Left lung (tissue), 4 donors: ENCODE measurements at regions not wholly inside any gene's neighbourhood (a gene's known extent, or its start where the extent isn't known, plus 50 kb on each side); places are given as distances from the start of the nearest gene placed in this dataset.
"Not testable (repeated sequence)": the region's sequence is repeated elsewhere in the genome, so short reads cannot be mapped to it uniquely, and the experiment has no call there.

ENCODE experiments used
- ATAC-seq: fragments of 200-7000 bp; cut with Tn5 transposase; one replicate; pipeline ENCODE4 v1.9.1; 2020; ENCODE audit warnings: moderate library complexity
- DNase-seq, 4 donors: peaks; one replicate each; pipeline ENCODE4 v3.0.0-alpha.2; 2013 to 2020
- H3K27ac ChIP-seq, 2 donors: fragments of 200-600 bp; sonication (generic) in 1 of 2; one replicate each; pipeline versions ENCODE4 v1.5.0 to v1.8.0; 2020 to 2021
- H3K27me3 ChIP-seq, 2 donors: fragments of 200-600 bp; sonication (generic) in 1 of 2; one replicate each; pipeline versions ENCODE4 v1.5.0 to v1.8.0; 2020 to 2021
- H3K36me3 ChIP-seq, 2 donors: fragments of 200-600 bp; sonication (generic) in 1 of 2; one replicate each; pipeline versions ENCODE4 v1.5.0 to v1.8.0; 2020 to 2021
- H3K4me1 ChIP-seq, 2 donors: fragments of 200-600 bp; one replicate each; pipeline ENCODE4 v1.8.0; 2021
- H3K4me3 ChIP-seq, 2 donors: fragments of 200-600 bp; sonication (generic) in 1 of 2; one replicate each; pipeline versions ENCODE4 v1.5.0 to v1.8.0; 2020 to 2021; ENCODE audit warnings: mild to moderate bottlenecking in 1 of 2
- H3K9me3 ChIP-seq, 2 donors: fragments of 200-600 bp; sonication (generic) in 1 of 2; one replicate each; pipeline versions ENCODE4 v1.5.0 to v1.8.0; 2020 to 2021
- CTCF ChIP-seq, 2 donors: fragments of 200-600 bp; sonication (generic) in 1 of 2; IDR thresholded peaks; one replicate each; pipeline versions ENCODE4 v1.5.0 to v1.8.0; 2021; ENCODE audit warnings: antibody characterized with exemption in 2 of 2
- intact Hi-C, 2 donors: fragments of 100-400 bp; cut with DNase I; formaldehyde crosslinking; loops; one replicate each; pipeline versions ENCODE4 v1.11.2 to v1.14.2; 2022
- donor health status: DM: no; HTN: yes; CAD: no.
- donor health status: DM: no; HTN: no; CAD: no.

GRCh38 chr6:165769401-165769800, 106.4 kb upstream of the PDE10A start:
- Histone ChIP-seq H3K36me3 (no peaks in the 10 kb centered on the region), H3K4me3 (no peak overlapping the region)
- no peak for DNase-seq

GRCh38 chr6:165768961-165769360, 105.9 kb upstream of the PDE10A start:
- ATAC-seq, result no peak
- Histone ChIP-seq H3K4me1 (peaks cover 5 to 17% of the 10 kb centered on the region in 2 donors), H3K4me3 (no peak overlapping the region), H3K27me3 (no peaks in the 10 kb centered on the region), H3K27ac (no peak overlapping the region), H3K9me3 (no peaks in the 10 kb centered on the region), H3K36me3 (no peaks in the 10 kb centered on the region)
- intact Hi-C loops, result no loop called here
- TF ChIP-seq CTCF (IDR thresholded peaks at IDR 0.05), result no peak
- DNase-seq, result no peak

More at GRCh38 chr6:165769401-165769800, 106.4 kb upstream of the PDE10A start:
- no peak for TF ChIP-seq CTCF (IDR thresholded peaks at IDR 0.05)
- Histone ChIP-seq H3K27me3 (no peaks in the 10 kb centered on the region), H3K27ac (no peak overlapping the region), H3K9me3 (no peaks in the 10 kb centered on the region), H3K4me1 (peaks cover 5 to 17% of the 10 kb centered on the region in 2 donors)
- no peak for ATAC-seq
- intact Hi-C loops, result no loop called here

GRCh38 chr6:165767228-165767627, 104.2 kb upstream of the PDE10A start:
- no peaks in the 10 kb centered on the region for H3K36me3 ChIP-seq
- no peaks in the 10 kb centered on the region for H3K27me3 ChIP-seq
- TF ChIP-seq CTCF (IDR thresholded peaks at IDR 0.05), result no peak
- H3K4me1 ChIP-seq, result peaks cover 5 to 17% of the 10 kb centered on the region in 2 donors
- H3K27ac ChIP-seq, result peak overlapping the region; percentile 6 to 38
- peak; percentile 90 for ATAC-seq
- peaks cover 0 to 11% of the 10 kb centered on the region in 2 donors for H3K9me3 ChIP-seq
- intact Hi-C loops, result no loop called here
- DNase-seq, result peak in 1 of 4 donors; percentile 44
- no peak overlapping the region for H3K4me3 ChIP-seq

GRCh38 chr6:165766457-165766856, 103.4 kb upstream of the PDE10A start:
- peaks cover 5 to 17% of the 10 kb centered on the region in 2 donors for H3K4me1 ChIP-seq
- no peak overlapping the region for H3K4me3 ChIP-seq
- no peaks in the 10 kb centered on the region for H3K36me3 ChIP-seq
- H3K27me3 ChIP-seq, result no peaks in the 10 kb centered on the region
- H3K27ac ChIP-seq, result peak overlapping the region; percentile 6 to 38
- TF ChIP-seq CTCF (IDR thresholded peaks at IDR 0.05), result no peak
- ATAC-seq (peak; percentile 65), DNase-seq (no peak)
- intact Hi-C loops, result no loop called here
- peaks cover 0 to 18% of the 10 kb centered on the region in 2 donors for H3K9me3 ChIP-seq

- intact Hi-C loops, result no loop called here
- Histone ChIP-seq H3K4me1 (peaks cover 5 to 17% of the 10 kb centered on the region in 2 donors), H3K27ac (peak overlapping the region in 1 of 2 donors; percentile 38), H3K27me3 (no peaks in the 10 kb centered on the region), H3K36me3 (no peaks in the 10 kb centered on the region), H3K9me3 (peaks cover 0 to 18% of the 10 kb centered on the region in 2 donors), H3K4me3 (no peak overlapping the region)
- no peak for ATAC-seq
- TF ChIP-seq CTCF (IDR thresholded peaks at IDR 0.05), result no peak
- no peak for DNase-seq
Observed at GRCh38 chr6:165766026-165766425, 103.0 kb upstream of the PDE10A start.

- intact Hi-C loops, H3K36me3 ChIP-seq, ATAC-seq, H3K4me3 ChIP-seq, DNase-seq, H3K27ac ChIP-seq, H3K27me3 ChIP-seq: not testable (repeated sequence)
- peaks cover 0 to 18% of the 10 kb centered on the region in 2 donors for H3K9me3 ChIP-seq
- H3K4me1 ChIP-seq, result peaks cover 5 to 17% of the 10 kb centered on the region in 2 donors
Observed at GRCh38 chr6:165765256-165765655, 102.2 kb upstream of the PDE10A start.
